Loucy (cell line): ENCODE measurements at regions not wholly inside any gene's neighbourhood (a gene's known extent, or its start where the extent isn't known, plus 50 kb on each side); places are given as distances from the start of the nearest gene placed in this dataset.
"Not testable (repeated sequence)": the region's sequence is repeated elsewhere in the genome, so short reads cannot be mapped to it uniquely, and the experiment has no call there.

Experiments
- H2AFZ ChIP-seq: fragments of 200-600 bp; sonication (generic); 2 replicates; pipeline ENCODE4 v1.6.0; 2016; ENCODE audit warnings: antibody characterized with exemption, mild to moderate bottlenecking, low read length, moderate library complexity
- H3F3A ChIP-seq: fragments of 200-600 bp; 2 replicates; pipeline ENCODE4 v1.6.0; 2016; ENCODE audit warnings: antibody characterized with exemption, low read depth, mild to moderate bottlenecking
- H3K27me3 ChIP-seq: fragments of 200-600 bp; sonication (generic); 2 replicates; pipeline ENCODE4 v1.6.1; 2014; ENCODE audit warnings: low read length, mild to moderate bottlenecking; ENCODE audit not compliant: insufficient read depth, poor library complexity, severe bottlenecking
- H3K36me3 ChIP-seq: fragments of 200-600 bp; sonication (generic); 2 replicates; pipeline ENCODE4 v1.6.1; 2016; ENCODE audit warnings: low read length; ENCODE audit not compliant: insufficient read depth
- H3K4me1 ChIP-seq: fragments of 200-600 bp; sonication (generic); 2 replicates; pipeline ENCODE4 v1.5.1; 2014; ENCODE audit warnings: low read length, mild to moderate bottlenecking; ENCODE audit not compliant: insufficient read depth, poor library complexity, severe bottlenecking
- H3K4me2 ChIP-seq: fragments of 200-600 bp; sonication (generic); 2 replicates; pipeline ENCODE4 v1.6.0; 2014; ENCODE audit warnings: antibody characterized with exemption, low read length, low read depth, mild to moderate bottlenecking; ENCODE audit not compliant: poor library complexity, severe bottlenecking
- H3K4me3 ChIP-seq: fragments of 200-600 bp; sonication (generic); 2 replicates; pipeline ENCODE4 v1.5.1; 2014; ENCODE audit warnings: low read length, mild to moderate bottlenecking, mixed read lengths; ENCODE audit not compliant: poor library complexity, severe bottlenecking
- H3K79me2 ChIP-seq: fragments of 200-600 bp; sonication (generic); 2 replicates; pipeline ENCODE4 v1.6.1; 2014; ENCODE audit warnings: low read length; ENCODE audit not compliant: insufficient read depth
- H3K9ac ChIP-seq: fragments of 200-600 bp; sonication (generic); 2 replicates; pipeline ENCODE4 v1.6.0; 2014; ENCODE audit warnings: mild to moderate bottlenecking, low read depth, low read length, moderate library complexity; ENCODE audit not compliant: poor library complexity, severe bottlenecking
- H3K9me2 ChIP-seq: fragments of 200-600 bp; sonication (generic); replicated peaks from 2 replicates; pipeline ENCODE4 v1.6.1; 2016; ENCODE audit warnings: low read depth, low read length, mixed read lengths
- H3K9me3 ChIP-seq: fragments of 200-600 bp; sonication (generic); 2 replicates; pipeline ENCODE4 v1.6.1; 2014; ENCODE audit warnings: mild to moderate bottlenecking, antibody characterized with exemption, low read length, low read depth; ENCODE audit not compliant: insufficient read depth
- H4K20me1 ChIP-seq: fragments of 200-600 bp; sonication (generic); 2 replicates; pipeline ENCODE4 v1.6.0; 2014; ENCODE audit warnings: antibody characterized with exemption, low read length, mild to moderate bottlenecking; ENCODE audit not compliant: insufficient read depth, poor library complexity, severe bottlenecking
- CTCF ChIP-seq: fragments of 200-600 bp; sonication (generic); conservative IDR thresholded peaks from 2 replicates; pipeline ENCODE4 v1.5.1; 2014; ENCODE audit warnings: mild to moderate bottlenecking, antibody characterized with exemption, low read length
- EZH2phosphoT487 ChIP-seq: fragments of 200-600 bp; IDR thresholded peaks from 2 replicates; pipeline ENCODE4 v1.6.1; 2018; ENCODE audit warnings: antibody characterized with exemption, mild to moderate bottlenecking, moderate library complexity, borderline replicate concordance

- no peak overlapping the region for H3K4me2 ChIP-seq
- TF ChIP-seq CTCF (no peak), EZH2phosphoT487 (no peak)
Observed at GRCh38 chr7:51545131-51545530, 228.5 kb upstream of the COBL start.

DNA sequence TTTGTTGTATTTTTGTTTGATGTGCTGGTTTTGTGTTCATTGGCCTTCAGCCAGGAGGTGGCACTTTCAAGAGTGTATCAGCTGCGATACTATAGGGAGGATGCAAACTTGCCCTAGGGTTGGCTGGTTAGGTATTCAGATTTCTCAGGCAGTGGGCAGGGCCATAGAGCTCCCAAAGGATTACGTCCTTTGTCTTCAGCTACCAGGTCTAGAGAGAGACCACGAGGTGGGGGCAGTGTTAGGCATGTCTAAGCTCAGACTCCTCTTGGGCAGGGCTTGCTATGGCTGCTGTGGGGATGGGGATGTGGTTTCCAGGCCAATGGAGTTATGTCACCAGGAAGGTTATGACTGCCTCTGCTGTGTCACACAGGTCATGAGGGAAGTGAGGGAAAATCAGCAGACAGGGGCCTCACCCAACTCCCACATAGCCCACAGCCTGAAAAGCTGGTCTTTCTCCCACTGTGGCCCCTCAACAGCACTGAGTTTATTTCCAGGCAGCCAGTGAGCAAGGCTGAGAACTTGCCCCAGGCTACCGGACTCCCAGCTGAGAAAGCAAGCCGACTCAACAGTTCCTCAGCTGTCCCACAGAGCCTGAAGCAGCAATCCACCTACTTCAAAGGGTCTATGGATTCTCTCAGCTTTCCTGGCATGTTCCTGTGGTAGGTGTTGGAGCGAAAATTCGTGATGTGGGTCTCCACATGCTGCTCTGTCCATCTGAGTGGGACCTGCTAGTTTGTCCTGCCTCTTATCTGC lies 227.4 kb upstream of the COBL start:
- Histone ChIP-seq H4K20me1 (no peaks in the 10 kb centered on the region), H3F3A (no peaks in the 10 kb centered on the region), H3K27me3 (no peaks in the 10 kb centered on the region), H3K9ac (no peak overlapping the region), H3K79me2 (no peaks in the 10 kb centered on the region), H2AFZ (no peak overlapping the region), H3K4me2 (no peak overlapping the region), H3K9me2 (no peaks in the 10 kb centered on the region), H3K4me3 (no peak overlapping the region), H3K36me3 (no peaks in the 10 kb centered on the region), H3K4me1 (no peaks in the 10 kb centered on the region), H3K9me3 (no peaks in the 10 kb centered on the region)
- TF ChIP-seq CTCF (no peak), EZH2phosphoT487 (no peak)

More at GRCh38 chr7:51545131-51545530, 228.5 kb upstream of the COBL start:
- Histone ChIP-seq H3K9me2 (no peaks in the 10 kb centered on the region), H3K36me3 (no peaks in the 10 kb centered on the region), H4K20me1 (no peaks in the 10 kb centered on the region), H3K4me3 (no peak overlapping the region), H3F3A (no peaks in the 10 kb centered on the region), H2AFZ (no peak overlapping the region), H3K79me2 (no peaks in the 10 kb centered on the region), H3K9me3 (no peaks in the 10 kb centered on the region), H3K27me3 (no peaks in the 10 kb centered on the region), H3K9ac (no peak overlapping the region), H3K4me1 (no peaks in the 10 kb centered on the region)

DNA sequence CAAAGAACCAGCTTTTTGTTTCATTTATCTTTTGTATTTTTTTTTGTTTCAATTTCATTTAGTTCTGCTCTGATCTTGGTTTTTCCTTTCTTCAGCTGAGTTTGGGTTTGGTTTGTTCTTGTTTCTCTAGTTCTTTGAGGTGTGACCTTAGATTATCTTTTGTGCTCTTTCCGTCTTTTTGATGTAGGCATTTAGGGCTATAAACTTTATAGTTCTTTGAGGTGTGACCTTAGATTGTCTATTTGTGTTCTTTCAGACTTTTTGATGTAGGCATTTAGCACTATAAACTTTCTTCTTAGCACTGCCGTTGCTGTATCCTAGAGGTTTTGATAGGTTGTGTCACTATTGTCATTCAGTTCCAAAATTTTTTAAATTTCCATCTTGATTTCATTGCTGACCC lies 224.3 kb upstream of the COBL start:
- not testable (repeated sequence) for H4K20me1 ChIP-seq, H3K4me3 ChIP-seq, H3K36me3 ChIP-seq, H3F3A ChIP-seq, H3K9ac ChIP-seq, H3K27me3 ChIP-seq, H3K9me2 ChIP-seq, H2AFZ ChIP-seq, H3K9me3 ChIP-seq, H3K4me2 ChIP-seq, H3K4me1 ChIP-seq, H3K79me2 ChIP-seq

- H3K36me3 ChIP-seq, result no peaks in the 10 kb centered on the region
- TF ChIP-seq CTCF (no peak), EZH2phosphoT487 (no peak)
Observed at GRCh38 chr7:51539840-51540239, 223.2 kb upstream of the COBL start.

More at GRCh38 chr7:51539840-51540239, 223.2 kb upstream of the COBL start:
- H3F3A ChIP-seq, result no peaks in the 10 kb centered on the region
- H3K4me2 ChIP-seq, result no peak overlapping the region
- no peaks in the 10 kb centered on the region for H3K4me1 ChIP-seq
- no peak overlapping the region for H2AFZ ChIP-seq
- no peaks in the 10 kb centered on the region for H3K9me3 ChIP-seq
- no peaks in the 10 kb centered on the region for H3K9me2 ChIP-seq
- H3K27me3 ChIP-seq, result no peaks in the 10 kb centered on the region
- H3K9ac ChIP-seq, result no peak overlapping the region
- no peak overlapping the region for H3K4me3 ChIP-seq
- no peaks in the 10 kb centered on the region for H3K79me2 ChIP-seq
- no peaks in the 10 kb centered on the region for H4K20me1 ChIP-seq
